ENCODE measurements at regions not wholly inside any gene's neighbourhood (a gene's known extent, or its start where the extent isn't known, plus 50 kb on each side); places are given as distances from the start of the nearest gene placed in this dataset.

DNA sequence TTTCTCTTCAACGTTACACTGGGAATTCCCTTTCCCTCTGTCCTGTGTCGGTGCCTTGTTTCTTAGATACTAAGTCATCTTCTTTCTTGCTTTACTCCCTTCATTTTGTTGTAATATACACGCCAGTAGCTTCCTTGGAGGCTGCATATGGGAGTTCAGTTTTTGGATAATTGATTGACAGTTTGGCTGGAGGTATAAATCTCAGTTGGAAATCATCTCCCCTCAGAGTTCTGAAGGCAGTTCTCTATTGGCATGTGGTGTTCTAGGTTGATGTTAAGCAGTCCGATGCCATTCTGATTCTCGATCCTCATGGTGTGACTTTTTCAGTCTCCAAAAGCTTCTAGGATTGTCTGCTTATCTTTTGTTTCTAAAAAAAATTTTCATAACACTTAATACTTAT, 152.5 kb upstream of the GLI2 start:
- TF ChIP-seq, protein P1, sequence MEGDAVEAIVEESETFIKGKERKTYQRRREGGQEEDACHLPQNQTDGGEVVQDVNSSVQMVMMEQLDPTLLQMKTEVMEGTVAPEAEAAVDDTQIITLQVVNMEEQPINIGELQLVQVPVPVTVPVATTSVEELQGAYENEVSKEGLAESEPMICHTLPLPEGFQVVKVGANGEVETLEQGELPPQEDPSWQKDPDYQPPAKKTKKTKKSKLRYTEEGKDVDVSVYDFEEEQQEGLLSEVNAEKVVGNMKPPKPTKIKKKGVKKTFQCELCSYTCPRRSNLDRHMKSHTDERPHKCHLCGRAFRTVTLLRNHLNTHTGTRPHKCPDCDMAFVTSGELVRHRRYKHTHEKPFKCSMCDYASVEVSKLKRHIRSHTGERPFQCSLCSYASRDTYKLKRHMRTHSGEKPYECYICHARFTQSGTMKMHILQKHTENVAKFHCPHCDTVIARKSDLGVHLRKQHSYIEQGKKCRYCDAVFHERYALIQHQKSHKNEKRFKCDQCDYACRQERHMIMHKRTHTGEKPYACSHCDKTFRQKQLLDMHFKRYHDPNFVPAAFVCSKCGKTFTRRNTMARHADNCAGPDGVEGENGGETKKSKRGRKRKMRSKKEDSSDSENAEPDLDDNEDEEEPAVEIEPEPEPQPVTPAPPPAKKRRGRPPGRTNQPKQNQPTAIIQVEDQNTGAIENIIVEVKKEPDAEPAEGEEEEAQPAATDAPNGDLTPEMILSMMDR (IDR thresholded peaks at IDR 0.05), result no peak
- no peak for TF ChIP-seq POLR2A (IDR thresholded peaks at IDR 0.05)
